HG03097 (cell line): ENCODE measurements at regions not wholly inside any gene's neighbourhood (a gene's known extent, or its start where the extent isn't known, plus 50 kb on each side); places are given as distances from the start of the nearest gene placed in this dataset.
"Not testable (repeated sequence)": the region's sequence is repeated elsewhere in the genome, so short reads cannot be mapped to it uniquely, and the experiment has no call there.

Source experiments
- ATAC-seq: cut with Tn5 transposase; IDR thresholded peaks from one replicate; pipeline ENCODE4 v1.9.1; 2021; ENCODE audit not compliant: unreplicated experiment, low FRiP score

GRCh38 chr3:72661115-72661457 is 187.2 kb downstream of the SHQ1 start:
- no peak for ATAC-seq

DNA sequence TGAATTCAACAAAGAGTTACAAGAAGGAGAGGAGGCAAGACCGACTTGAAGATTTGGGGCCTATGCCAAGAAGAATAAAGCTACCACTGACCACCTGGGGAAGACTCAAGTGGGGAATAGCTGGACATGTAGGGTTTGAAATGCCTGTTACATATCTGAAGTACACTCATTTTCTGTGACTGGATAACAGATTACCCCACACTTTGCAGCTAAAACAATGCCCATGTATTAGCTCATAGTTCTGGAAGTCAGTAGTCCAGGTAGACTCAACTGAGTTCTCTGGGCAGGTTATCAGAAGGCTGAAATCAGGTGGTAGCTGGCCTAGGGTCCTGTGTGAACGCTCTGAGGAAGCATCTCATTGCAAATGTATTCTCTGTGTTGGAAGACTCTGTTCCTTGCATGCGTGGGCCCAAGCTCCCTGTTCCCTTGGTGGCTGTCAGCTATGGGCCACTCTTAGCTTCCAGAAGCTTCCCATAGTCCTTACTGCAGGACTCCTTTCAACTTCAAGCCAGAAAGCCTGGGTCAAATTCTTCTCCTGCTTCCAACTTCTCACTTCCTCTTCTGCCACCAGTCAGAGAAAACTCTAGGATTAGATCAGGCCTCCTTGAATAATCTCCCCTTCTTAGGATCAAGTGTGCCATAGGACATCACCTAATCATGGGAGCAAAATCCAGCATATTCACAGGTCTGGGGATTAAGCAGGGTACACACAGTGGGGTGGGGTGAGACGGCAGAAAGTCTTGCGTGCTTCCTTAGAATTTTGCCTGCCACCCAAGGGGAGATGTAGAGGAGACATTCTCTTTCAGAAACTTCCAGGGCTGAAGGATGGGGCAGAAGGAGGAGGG is 187.8 kb downstream of the SHQ1 start:
- ATAC-seq = no peak

GRCh38 chr3:72659596-72659995 is 188.6 kb downstream of the SHQ1 start:
- ATAC-seq = no peak

- ATAC-seq = no peak
Observed at GRCh38 chr3:72659188-72659587, 189.1 kb downstream of the SHQ1 start.

DNA sequence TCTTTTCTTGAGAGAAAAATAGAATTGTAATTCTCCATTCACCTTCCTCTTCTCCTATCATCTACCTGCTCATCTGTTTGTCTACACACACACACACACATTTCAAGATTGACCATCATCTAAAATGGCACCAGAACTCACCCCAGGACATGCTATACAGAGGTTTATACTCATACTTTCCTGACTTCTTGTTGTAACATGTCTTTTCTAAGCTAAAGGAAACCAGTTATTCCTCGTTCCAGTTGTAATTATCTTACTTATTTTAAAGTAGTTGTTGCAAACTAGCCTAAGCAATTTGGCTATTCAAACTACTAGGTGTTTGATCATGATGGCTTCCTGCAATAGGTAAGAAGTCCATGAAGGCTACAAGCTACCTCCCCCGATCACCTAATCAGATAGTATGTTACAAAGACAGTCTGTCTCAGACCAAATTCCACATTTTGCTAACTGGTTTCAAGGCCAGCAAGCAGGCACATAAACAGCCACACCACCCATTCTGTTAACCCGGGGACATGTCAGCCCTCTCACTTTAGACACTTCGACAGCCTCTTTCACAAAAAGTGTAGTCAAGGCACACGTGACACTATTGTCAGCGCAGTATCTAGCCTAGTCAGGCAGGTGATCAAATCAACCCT is 189.7 kb downstream of the SHQ1 start:
- no peak for ATAC-seq

DNA sequence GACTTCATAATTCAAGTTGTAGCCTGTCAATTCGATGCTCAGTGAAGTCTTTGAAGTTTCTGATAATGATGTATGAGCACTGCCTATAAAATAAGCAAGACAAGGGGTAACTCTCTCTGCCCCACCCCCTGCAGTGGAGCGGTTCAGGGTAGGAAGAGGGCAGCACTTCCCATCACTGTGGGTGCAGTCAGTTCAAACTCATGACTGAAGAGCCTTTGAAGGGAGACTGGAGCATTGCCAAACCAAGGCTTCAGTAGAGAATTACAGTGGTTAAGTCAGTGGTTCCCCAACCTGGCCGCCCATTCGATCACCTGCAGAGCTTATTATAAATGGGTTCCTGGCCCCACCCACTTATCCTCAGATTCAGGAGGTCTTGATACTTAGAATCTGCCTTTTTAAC is 190.6 kb downstream of the SHQ1 start:
- no peak for ATAC-seq

DNA sequence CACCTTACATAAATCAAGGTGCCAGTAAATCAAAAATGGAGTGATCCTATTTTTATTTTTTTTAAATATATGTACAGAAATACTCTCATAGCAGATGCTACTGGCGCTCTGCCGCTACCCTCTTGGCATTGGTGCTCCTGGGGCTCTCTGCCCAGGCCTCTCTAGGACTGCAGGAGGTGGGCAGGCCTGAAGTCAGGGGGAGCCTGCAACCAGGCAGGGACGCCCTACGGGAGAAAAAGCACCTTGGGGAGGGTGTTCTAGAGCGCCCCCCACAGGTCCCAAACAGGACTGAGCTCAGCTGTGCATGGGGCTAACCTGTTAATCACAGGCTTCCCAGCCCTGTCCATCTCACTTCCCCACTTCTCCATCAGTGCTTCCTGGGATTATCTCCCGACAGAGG is 192.5 kb downstream of the SHQ1 start:
- no peak for ATAC-seq

- ATAC-seq = no peak
Observed at GRCh38 chr3:72655131-72655551, 193.1 kb downstream of the SHQ1 start.

DNA sequence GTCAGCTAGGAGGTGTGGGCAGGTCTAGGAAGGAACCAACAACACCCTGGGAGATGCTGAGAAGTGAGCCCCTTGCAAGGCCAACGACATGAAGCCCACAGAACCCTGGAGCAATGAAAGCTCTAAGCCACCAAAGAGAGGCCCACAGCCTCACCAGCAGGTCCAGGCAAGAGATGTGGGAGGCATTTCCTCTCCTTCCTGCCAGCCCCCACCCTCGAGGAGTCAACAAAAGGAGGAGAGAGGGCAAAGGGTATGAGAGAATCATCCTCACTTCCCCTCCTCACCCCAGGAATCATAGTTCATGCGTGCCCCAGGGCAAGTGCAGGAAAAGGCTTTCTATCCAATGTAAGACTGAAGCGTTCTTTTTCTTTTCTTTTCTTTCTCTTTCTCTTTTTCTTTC is 195.8 kb downstream of the SHQ1 start:
- no peak for ATAC-seq

DNA sequence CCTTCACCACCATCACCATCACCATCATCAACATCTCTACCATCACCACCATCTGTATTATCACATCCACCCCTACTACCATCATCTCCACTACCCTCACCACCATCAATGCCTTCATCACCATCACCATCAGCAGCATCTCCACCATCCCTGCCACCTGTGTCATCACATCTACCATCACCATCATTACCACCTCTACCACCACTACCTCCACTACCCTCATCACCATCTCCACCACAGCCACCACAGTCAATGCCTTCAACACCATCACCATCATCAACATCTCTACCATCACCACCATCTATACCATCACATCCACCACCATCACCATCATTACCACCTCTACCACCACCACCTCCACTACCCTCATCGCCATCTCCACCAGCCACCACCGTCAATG is 196.7 kb downstream of the SHQ1 start:
- ATAC-seq = no peak

- ATAC-seq = no peak
Observed at GRCh38 chr3:72646263-72646662, 202.0 kb downstream of the SHQ1 start.

DNA sequence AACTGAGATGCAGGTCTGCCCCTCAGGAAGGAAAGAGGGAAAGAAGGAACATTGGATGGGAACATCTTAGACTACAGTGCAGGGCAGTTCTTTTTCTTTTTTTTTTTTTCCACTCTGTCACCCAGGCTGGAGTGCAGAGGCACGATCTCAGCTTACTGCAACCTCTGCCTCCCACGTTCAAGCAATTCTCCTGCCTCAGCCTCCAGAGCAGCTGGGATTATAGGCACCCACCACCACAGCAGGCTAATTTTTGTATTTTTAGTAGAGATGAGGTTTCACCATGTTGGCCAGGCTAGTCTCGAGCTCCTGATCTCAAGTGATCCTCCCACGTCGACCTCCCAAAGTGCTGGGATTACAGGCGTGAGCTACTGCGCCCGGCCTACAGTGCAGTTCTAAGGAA is 204.6 kb downstream of the SHQ1 start:
- not testable (repeated sequence) for ATAC-seq

DNA sequence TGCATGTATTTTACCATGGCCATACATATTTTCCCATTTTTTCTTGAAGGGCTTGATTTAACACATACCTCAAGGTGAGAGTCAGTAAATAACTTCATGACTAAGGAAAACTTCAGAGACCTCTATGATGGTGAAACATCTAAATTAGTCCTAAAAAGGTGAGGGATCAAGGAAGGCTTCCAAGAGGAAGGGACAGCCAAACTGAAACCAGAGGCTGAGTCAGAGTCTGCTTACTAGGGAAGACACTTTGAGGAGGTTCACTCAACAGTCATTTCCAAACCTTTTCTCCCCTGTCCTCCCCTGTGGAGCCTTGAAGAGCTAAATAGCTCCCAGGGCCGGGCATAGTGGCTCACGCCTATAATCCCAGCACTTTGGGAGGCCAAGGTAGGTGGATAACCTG is 206.6 kb downstream of the SHQ1 start:
- ATAC-seq = no peak

DNA sequence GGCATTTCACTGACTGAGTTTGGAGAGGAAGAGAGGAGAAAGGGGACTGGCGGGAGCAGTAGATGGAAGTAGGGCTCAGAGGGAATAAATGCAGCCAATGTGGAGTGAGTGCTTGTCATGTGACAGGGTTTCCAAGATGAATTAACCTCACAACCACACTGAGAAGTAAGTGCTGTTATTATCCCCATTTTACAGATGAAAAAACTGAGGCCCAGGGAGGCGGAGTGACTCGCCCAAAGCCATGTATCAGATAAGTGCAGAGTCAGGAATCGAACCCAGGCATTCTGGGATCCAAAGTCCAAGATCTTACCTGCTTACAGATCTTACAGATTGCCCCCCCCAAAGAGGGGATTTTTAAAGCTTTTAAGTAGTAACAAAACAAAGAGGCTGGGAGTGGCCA is 207.2 kb downstream of the SHQ1 start:
- ATAC-seq = no peak

GRCh38 chr3:72636969-72637597 is 211.2 kb downstream of the SHQ1 start:
- no peak for ATAC-seq

- no peak for ATAC-seq
Observed at GRCh38 chr3:72635551-72635950, 212.7 kb downstream of the SHQ1 start.

- ATAC-seq = no peak
Observed at GRCh38 chr3:72634128-72634527, 214.1 kb downstream of the SHQ1 start.

- no peak for ATAC-seq
Observed at GRCh38 chr3:72633534-72633933, 214.7 kb downstream of the SHQ1 start.

DNA sequence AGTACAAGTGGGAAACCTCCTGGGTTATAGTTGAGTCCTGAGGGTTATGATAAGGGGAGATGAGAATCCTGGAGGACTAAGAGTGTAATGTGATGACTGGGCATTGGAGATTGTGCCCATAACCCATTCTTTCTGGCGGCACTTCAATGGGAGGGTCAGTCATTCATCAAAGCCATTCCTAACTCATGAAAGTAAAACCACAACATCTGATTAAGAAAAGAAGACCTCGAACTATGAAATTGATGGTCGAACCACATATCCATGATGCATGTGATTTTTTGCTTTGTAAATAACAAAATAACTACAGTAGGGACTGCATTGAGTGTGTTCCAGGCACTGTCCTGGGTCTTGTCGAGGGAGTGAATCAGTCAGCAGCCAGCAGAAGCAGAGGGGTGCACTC is 215.1 kb downstream of the SHQ1 start:
- no peak for ATAC-seq

DNA sequence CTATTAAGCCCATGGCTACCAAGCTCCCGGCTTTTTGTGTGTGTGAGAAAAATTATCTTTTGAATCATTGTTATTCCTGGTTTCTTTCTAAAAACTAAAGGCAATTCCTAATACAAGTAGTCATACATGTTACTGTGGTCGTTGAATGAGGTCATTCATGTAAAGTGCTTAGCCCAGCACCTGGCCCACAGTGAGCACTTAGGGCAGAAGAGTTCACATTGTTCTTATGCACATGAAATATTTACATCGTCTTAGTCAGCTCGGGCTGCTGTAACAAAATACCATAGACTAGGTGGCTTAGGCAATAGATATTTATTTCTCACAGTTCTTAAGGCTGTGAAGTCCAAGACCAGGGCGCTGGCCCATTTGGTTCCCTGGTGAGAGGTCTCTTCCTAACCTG is 216.1 kb downstream of the SHQ1 start:
- ATAC-seq = no peak

GRCh38 chr3:72630969-72631344 is 217.3 kb downstream of the SHQ1 start:
- no peak for ATAC-seq
